HEK293T (cell line): ENCODE measurements at regions not wholly inside any gene's neighbourhood (a gene's known extent, or its start where the extent isn't known, plus 50 kb on each side); places are given as distances from the start of the nearest gene placed in this dataset.
A peak's percentile ranks its signal among the peaks of the same experiment; 100 is the strongest.

Experiments
- CTCF ChIA-PET: fragments of 350-600 bp; formaldehyde crosslinking; extraction: SDS; loops from one replicate; lab custom pipeline; 2021; ENCODE audit warnings: antibody characterized with exemption, inconsistent platforms; lab: Yijun Ruan, JAX
- POLR2A ChIA-PET: fragments of 350-600 bp; formaldehyde crosslinking; extraction: SDS; loops from one replicate; lab custom pipeline; 2020; ENCODE audit warnings: antibody characterized with exemption, inconsistent platforms; lab: Yijun Ruan, JAX
- DNase-seq: peaks from one replicate; pipeline ENCODE4 v3.0.0; 2012; ENCODE audit warnings: mixed read lengths; ENCODE audit errors: extremely low spot score
- ARNT ChIP-seq: fragments of 450-650 bp; IDR thresholded peaks from 2 replicates; pipeline ENCODE4 v1.6.1; 2017; ENCODE audit warnings: mild to moderate bottlenecking
- BHLHE40 ChIP-seq: fragments of 450-650 bp; IDR thresholded peaks from 2 replicates; pipeline ENCODE4 v1.6.1; 2016; ENCODE audit warnings: mild to moderate bottlenecking, moderate library complexity, borderline replicate concordance
- CTBP1 ChIP-seq: fragments of 450-650 bp; IDR thresholded peaks from 2 replicates; pipeline ENCODE4 v1.6.1; 2016; ENCODE audit warnings: borderline replicate concordance
- ELF4 ChIP-seq: fragments of 450-650 bp; IDR thresholded peaks from 2 replicates; pipeline ENCODE4 v1.6.1; 2017; ENCODE audit warnings: antibody characterized with exemption
- FOXA1 ChIP-seq: fragments of 450-650 bp; IDR thresholded peaks from 2 replicates; pipeline ENCODE4 v1.6.1; 2016; ENCODE audit warnings: mild to moderate bottlenecking
- FOXK2 ChIP-seq: fragments of 450-650 bp; IDR thresholded peaks from 2 replicates; pipeline ENCODE4 v1.6.1; 2016; ENCODE audit warnings: mild to moderate bottlenecking
- FOXM1 ChIP-seq: fragments of 450-650 bp; IDR thresholded peaks from 2 replicates; pipeline ENCODE4 v1.6.1; 2017; ENCODE audit warnings: mild to moderate bottlenecking, borderline replicate concordance
- HDGF ChIP-seq: fragments of 450-650 bp; IDR thresholded peaks from 2 replicates; pipeline ENCODE4 v1.6.1; 2017; ENCODE audit warnings: antibody characterized with exemption, borderline replicate concordance
- L3MBTL2 ChIP-seq: fragments of 450-650 bp; conservative IDR thresholded peaks from 2 replicates; pipeline ENCODE4 v1.6.1; 2016; ENCODE audit warnings: mild to moderate bottlenecking
- LEF1 ChIP-seq: fragments of 450-650 bp; IDR thresholded peaks from 2 replicates; pipeline ENCODE4 v1.6.1; 2017; ENCODE audit warnings: mild to moderate bottlenecking, borderline replicate concordance
- NFRKB ChIP-seq: fragments of 450-650 bp; IDR thresholded peaks from 2 replicates; pipeline ENCODE4 v1.6.1; 2016; ENCODE audit warnings: mild to moderate bottlenecking, moderate library complexity
- SP1 ChIP-seq: fragments of 450-650 bp; IDR thresholded peaks from 2 replicates; pipeline ENCODE4 v1.6.1; 2017
- SUZ12 ChIP-seq: fragments of 450-650 bp; IDR thresholded peaks from 2 replicates; pipeline ENCODE4 v1.6.1; 2016; ENCODE audit warnings: mild to moderate bottlenecking
- TARDBP ChIP-seq: fragments of 450-650 bp; IDR thresholded peaks from 2 replicates; pipeline ENCODE4 v1.6.1; 2016
- ZNF384 ChIP-seq: fragments of 450-650 bp; IDR thresholded peaks from 2 replicates; pipeline ENCODE4 v1.6.1; 2016
- TF ChIP-seq, protein P1 (sequence below): fragments of 450-650 bp; IDR thresholded peaks from 2 replicates; pipeline ENCODE4 v1.6.1; 2016

DNA sequence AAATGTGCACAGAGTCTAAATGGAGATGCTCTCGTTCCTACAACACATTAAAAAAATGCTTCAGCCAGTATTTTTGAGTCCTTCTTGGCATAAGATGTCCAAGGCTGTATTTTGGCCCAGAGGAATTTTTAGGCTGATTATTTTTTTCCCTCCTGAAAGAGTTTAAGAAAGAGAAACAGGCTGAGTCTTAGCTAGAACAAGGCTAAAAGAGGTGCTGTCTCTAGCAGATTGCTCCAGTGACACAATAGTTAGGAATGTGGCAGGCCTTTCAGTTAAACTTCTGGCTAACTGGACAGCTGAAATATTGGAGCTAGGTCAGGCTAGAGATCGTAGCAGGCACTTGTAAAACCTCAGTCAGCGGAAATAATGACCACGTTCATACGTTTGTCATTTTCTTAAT lies 271.4 kb upstream of the RARB start:
- TF ChIP-seq FOXA1 (no peak), SP1 (no peak), NFRKB (no peak), TARDBP (no peak), BHLHE40 (no peak), CTBP1 (no peak)
- POLR2A ChIA-PET, result no interaction called here
- CTCF ChIA-PET, result no interaction called here
- DNase-seq, result no peak

DNA sequence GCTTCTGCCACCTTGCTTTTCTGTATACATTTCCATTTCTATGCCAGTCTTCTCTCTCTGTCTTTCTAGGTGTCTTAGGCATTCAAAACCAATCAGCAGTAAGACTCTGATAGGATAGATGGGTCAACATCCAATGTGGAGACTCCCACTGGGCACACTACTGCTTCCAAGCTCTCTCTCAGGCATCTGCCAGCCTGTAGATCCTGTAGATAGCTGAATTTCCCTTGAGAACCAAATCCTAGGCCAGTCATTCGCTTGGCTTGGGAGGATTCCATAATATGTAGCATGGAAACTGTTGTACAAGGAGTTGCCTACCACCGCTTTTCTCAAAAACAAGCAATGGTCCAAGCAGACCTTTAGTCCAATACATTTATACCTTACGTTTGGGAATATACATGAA lies 262.8 kb upstream of the RARB start:
- DNase-seq, result no peak
- ChIA-PET CTCF (no interaction called here), POLR2A (no interaction called here)
- TF ChIP-seq LEF1, result no peak
- no peak for TF ChIP-seq BHLHE40
- no peak for TF ChIP-seq TARDBP
- no peak for TF ChIP-seq ELF4
- no peak for TF ChIP-seq CTBP1
- no peak for TF ChIP-seq L3MBTL2
- no peak for TF ChIP-seq FOXM1
- TF ChIP-seq FOXA1, result no peak
- no peak for TF ChIP-seq FOXK2
- TF ChIP-seq ARNT, result no peak
- TF ChIP-seq, protein P1, sequence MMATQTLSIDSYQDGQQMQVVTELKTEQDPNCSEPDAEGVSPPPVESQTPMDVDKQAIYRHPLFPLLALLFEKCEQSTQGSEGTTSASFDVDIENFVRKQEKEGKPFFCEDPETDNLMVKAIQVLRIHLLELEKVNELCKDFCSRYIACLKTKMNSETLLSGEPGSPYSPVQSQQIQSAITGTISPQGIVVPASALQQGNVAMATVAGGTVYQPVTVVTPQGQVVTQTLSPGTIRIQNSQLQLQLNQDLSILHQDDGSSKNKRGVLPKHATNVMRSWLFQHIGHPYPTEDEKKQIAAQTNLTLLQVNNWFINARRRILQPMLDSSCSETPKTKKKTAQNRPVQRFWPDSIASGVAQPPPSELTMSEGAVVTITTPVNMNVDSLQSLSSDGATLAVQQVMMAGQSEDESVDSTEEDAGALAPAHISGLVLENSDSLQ, result no peak
- no peak for TF ChIP-seq ZNF384
- no peak for TF ChIP-seq SUZ12
- no peak for TF ChIP-seq HDGF
- TF ChIP-seq NFRKB, result no peak
- no peak for TF ChIP-seq SP1

DNA sequence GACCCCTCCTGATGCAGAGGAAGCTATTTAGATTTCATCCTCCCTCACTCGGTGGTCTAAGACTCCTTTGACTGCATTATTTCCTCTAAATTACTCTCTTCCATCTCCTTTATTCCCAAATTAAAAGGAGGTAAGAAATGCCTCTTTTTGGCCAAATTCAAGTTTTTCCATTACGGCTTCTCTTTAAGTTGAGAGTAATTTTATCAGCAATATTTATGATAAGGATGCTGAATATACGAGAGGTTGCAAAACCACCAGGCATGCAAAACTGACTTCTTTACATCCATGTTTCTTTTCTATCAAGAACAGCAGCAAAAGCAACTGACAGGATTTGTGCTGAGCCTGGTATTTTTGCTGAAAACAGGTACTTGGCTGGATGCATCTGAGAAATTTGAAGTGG lies 262.0 kb upstream of the RARB start:
- CTCF ChIA-PET, result no interaction called here
- POLR2A ChIA-PET, result no interaction called here
- DNase-seq, result no peak
- TF ChIP-seq L3MBTL2 (no peak), CTBP1 (no peak), LEF1 (no peak), HDGF (no peak), FOXK2 (no peak), BHLHE40 (no peak), SP1 (no peak), FOXM1 (no peak), NFRKB (no peak), ELF4 (no peak), ARNT (no peak), ZNF384 (no peak), SUZ12 (no peak), FOXA1 (no peak), TARDBP (no peak)
- TF ChIP-seq, protein P1, result no peak

DNA sequence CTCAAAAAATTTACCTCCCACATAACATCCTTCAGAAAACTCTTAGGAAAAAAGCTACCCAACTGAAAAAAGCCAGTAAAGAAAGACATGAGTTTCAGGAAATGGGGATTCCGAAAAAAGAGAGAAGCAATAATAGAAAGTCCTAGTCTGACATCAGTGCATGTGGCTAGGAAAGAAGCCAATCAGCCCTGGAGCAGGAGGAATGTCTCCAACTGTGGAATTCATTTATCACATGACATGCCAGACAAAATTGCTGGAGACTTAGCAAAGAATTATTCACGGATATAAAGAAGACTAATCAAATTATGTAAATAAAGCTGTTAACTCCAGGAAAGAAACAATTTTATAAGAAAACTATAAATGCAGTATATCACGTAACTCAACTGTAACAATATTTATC lies 258.9 kb upstream of the RARB start:
- ChIA-PET CTCF (interaction anchor here (0.7 kb wide), 1 partner anchor 261 kb away, joined by 4 read pairs; no protein-coding TSS in a partner anchor), POLR2A (no interaction called here)
- DNase-seq, result no peak
- TF ChIP-seq HDGF, result no peak

DNA sequence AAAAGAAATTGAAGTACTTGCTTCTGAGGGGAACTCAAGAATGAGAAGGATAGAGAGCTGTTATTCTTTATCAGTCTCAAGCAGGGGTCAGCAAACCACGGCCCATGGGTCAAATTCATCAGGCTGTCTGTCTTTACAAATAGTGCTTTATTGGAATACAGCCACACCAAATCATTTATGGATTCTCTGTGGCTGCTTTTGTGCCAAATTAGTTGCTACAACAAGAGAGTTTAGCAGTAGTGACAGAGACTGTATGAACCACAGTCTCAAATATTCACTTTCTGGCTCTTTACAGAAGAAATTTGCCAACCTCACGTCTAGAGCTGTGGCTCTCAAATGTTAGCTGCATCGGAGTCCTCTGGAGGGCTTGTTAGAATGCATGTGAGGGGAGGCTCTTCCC lies 258.0 kb upstream of the RARB start:
- POLR2A ChIA-PET, result no interaction called here
- TF ChIP-seq ELF4 (no peak), FOXA1 (no peak), ARNT (no peak), ZNF384 (no peak), LEF1 (no peak), HDGF (no peak), TARDBP (no peak), FOXK2 (no peak), SP1 (no peak), BHLHE40 (no peak), FOXM1 (no peak), NFRKB (no peak), CTBP1 (no peak), L3MBTL2 (no peak)
- TF ChIP-seq, protein P1, result no peak
- no peak for DNase-seq
- CTCF ChIA-PET, result interaction anchor here (0.7 kb wide), 1 partner anchor 261 kb away, joined by 4 read pairs; no protein-coding TSS in a partner anchor

DNA sequence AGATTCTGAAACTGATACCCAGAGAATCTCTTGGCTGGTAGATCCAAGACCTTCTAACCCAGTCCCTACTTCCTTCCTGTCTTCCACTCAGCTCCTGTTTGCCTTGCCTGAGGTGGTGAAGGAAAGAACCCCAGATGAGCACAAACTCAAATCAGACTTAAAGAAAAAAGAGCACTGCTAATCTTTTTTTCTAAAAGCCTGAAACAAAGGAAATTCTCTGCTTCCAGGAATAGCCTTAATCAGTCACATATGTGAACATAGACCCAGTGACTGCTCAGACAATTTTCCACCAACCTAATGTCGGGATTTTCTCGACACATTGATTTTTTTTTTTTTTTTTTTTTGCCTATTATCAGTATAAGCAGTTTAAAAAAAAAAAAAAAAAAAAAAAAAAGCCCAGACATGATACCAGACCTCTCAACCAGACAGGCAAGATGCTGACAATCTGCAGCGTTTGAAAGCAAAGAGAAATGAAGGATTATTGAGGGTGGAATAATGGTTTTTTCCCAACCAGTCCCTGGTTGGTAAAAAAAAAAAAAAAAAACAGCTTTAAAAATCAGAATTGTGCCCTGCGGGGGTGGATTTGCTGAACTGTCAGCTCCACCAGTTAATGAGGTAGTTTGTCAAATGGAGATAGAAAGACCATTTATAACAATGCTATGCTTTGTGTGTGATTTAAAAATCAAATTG lies 256.8 kb upstream of the RARB start:
- ChIA-PET CTCF (no interaction called here), POLR2A (no interaction called here)
- TF ChIP-seq, protein P1, result peak; percentile 48
- no peak for TF ChIP-seq LEF1
- TF ChIP-seq SUZ12, result no peak
- TF ChIP-seq L3MBTL2, result no peak
- no peak for TF ChIP-seq BHLHE40
- TF ChIP-seq ZNF384, result peak; percentile 91; the same call in 1 of the 2 replicates
- no peak for DNase-seq
